ENCODE measurements at regions not wholly inside any gene's neighbourhood (a gene's known extent, or its start where the extent isn't known, plus 50 kb on each side); places are given as distances from the start of the nearest gene placed in this dataset.

GRCh38 chr2:124967325-124967724 lies 942.2 kb downstream of the CNTNAP5 start:
- DNase-seq (ENCODE audit: extremely low spot score): no peak
- no peak for TF ChIP-seq LEF1 (IDR thresholded peaks at IDR 0.05; ENCODE audit: borderline replicate concordance)
- no peak for TF ChIP-seq ZNF384 (IDR thresholded peaks at IDR 0.05)
- no peak for TF ChIP-seq L3MBTL2 (conservative IDR thresholded peaks at IDR 0.05)
- no peak for TF ChIP-seq PKNOX1 (IDR thresholded peaks at IDR 0.05)
- TF ChIP-seq ELF4 (IDR thresholded peaks at IDR 0.05): no peak
- no peak for TF ChIP-seq BHLHE40 (IDR thresholded peaks at IDR 0.05; ENCODE audit: borderline replicate concordance)
- TF ChIP-seq FOXM1 (IDR thresholded peaks at IDR 0.05; ENCODE audit: borderline replicate concordance): no peak
- TF ChIP-seq NFRKB (IDR thresholded peaks at IDR 0.05): no peak
- TF ChIP-seq FOXA1 (IDR thresholded peaks at IDR 0.05): no peak
- TF ChIP-seq SP1 (IDR thresholded peaks at IDR 0.05): no peak
- TF ChIP-seq ARNT (IDR thresholded peaks at IDR 0.05): no peak
- TF ChIP-seq TARDBP (IDR thresholded peaks at IDR 0.05): no peak
- ChIA-PET POLR2A (no interaction called here), CTCF (no interaction called here)

GRCh38 chr2:124970030-124970429 lies 944.9 kb downstream of the CNTNAP5 start:
- ChIA-PET POLR2A (no interaction called here), CTCF (no interaction called here)
- TF ChIP-seq CTBP1 (IDR thresholded peaks at IDR 0.05; ENCODE audit: borderline replicate concordance) (no peak), FOXM1 (IDR thresholded peaks at IDR 0.05; ENCODE audit: borderline replicate concordance) (no peak)
- DNase-seq (ENCODE audit: extremely low spot score): no peak

- ChIA-PET POLR2A (no interaction called here), CTCF (no interaction called here)
- TF ChIP-seq L3MBTL2 (conservative IDR thresholded peaks at IDR 0.05) (no peak), FOXM1 (IDR thresholded peaks at IDR 0.05; ENCODE audit: borderline replicate concordance) (no peak), ARNT (IDR thresholded peaks at IDR 0.05) (no peak), SUZ12 (IDR thresholded peaks at IDR 0.05) (no peak), FOXA1 (IDR thresholded peaks at IDR 0.05) (no peak), HDGF (IDR thresholded peaks at IDR 0.05; ENCODE audit: borderline replicate concordance) (no peak), TARDBP (IDR thresholded peaks at IDR 0.05) (no peak), NFRKB (IDR thresholded peaks at IDR 0.05) (no peak), CTBP1 (IDR thresholded peaks at IDR 0.05; ENCODE audit: borderline replicate concordance) (no peak), LEF1 (IDR thresholded peaks at IDR 0.05; ENCODE audit: borderline replicate concordance) (no peak), PKNOX1 (IDR thresholded peaks at IDR 0.05) (no peak), ZNF384 (IDR thresholded peaks at IDR 0.05) (no peak), SP1 (IDR thresholded peaks at IDR 0.05) (no peak), FOXK2 (IDR thresholded peaks at IDR 0.05) (no peak), BHLHE40 (IDR thresholded peaks at IDR 0.05; ENCODE audit: borderline replicate concordance) (no peak), ELF4 (IDR thresholded peaks at IDR 0.05) (no peak)
- no peak for DNase-seq (ENCODE audit: extremely low spot score)
Measured at GRCh38 chr2:124973396-124973795, 948.3 kb downstream of the CNTNAP5 start.

- CTCF ChIA-PET: interaction anchor here (0.8 kb wide), 1 partner anchor 32 kb away, joined by 3 read pairs; no protein-coding TSS in a partner anchor
- POLR2A ChIA-PET: no interaction called here
- no peak for DNase-seq (ENCODE audit: extremely low spot score)
- TF ChIP-seq ARNT (IDR thresholded peaks at IDR 0.05) (no peak), L3MBTL2 (conservative IDR thresholded peaks at IDR 0.05) (no peak), FOXA1 (IDR thresholded peaks at IDR 0.05) (no peak), FOXM1 (IDR thresholded peaks at IDR 0.05; ENCODE audit: borderline replicate concordance) (no peak), ZNF384 (IDR thresholded peaks at IDR 0.05) (no peak), TARDBP (IDR thresholded peaks at IDR 0.05) (no peak)
Measured at GRCh38 chr2:124975224-124975623, 950.1 kb downstream of the CNTNAP5 start.

GRCh38 chr2:124975648-124976047 lies 950.6 kb downstream of the CNTNAP5 start:
- ChIA-PET POLR2A (no interaction called here), CTCF (interaction anchor here (0.8 kb wide), 1 partner anchor 33 kb away, joined by 3 read pairs; no protein-coding TSS in a partner anchor)
- no peak for TF ChIP-seq ARNT (IDR thresholded peaks at IDR 0.05)
- TF ChIP-seq FOXA1 (IDR thresholded peaks at IDR 0.05): no peak
- TF ChIP-seq L3MBTL2 (conservative IDR thresholded peaks at IDR 0.05): no peak
- TF ChIP-seq PKNOX1 (IDR thresholded peaks at IDR 0.05): no peak
- no peak for TF ChIP-seq ELF4 (IDR thresholded peaks at IDR 0.05)
- no peak for TF ChIP-seq FOXK2 (IDR thresholded peaks at IDR 0.05)
- no peak for TF ChIP-seq LEF1 (IDR thresholded peaks at IDR 0.05; ENCODE audit: borderline replicate concordance)
- DNase-seq (ENCODE audit: extremely low spot score): no peak

GRCh38 chr2:124978597-124978996 lies 953.5 kb downstream of the CNTNAP5 start:
- no peak for DNase-seq (ENCODE audit: extremely low spot score)
- POLR2A ChIA-PET: no interaction called here

More at GRCh38 chr2:124978597-124978996, 953.5 kb downstream of the CNTNAP5 start:
- TF ChIP-seq CTBP1 (IDR thresholded peaks at IDR 0.05; ENCODE audit: borderline replicate concordance) (no peak), NFRKB (IDR thresholded peaks at IDR 0.05) (no peak), L3MBTL2 (conservative IDR thresholded peaks at IDR 0.05) (no peak), SP1 (IDR thresholded peaks at IDR 0.05) (no peak), TARDBP (IDR thresholded peaks at IDR 0.05) (no peak), FOXK2 (IDR thresholded peaks at IDR 0.05) (no peak), ZNF384 (IDR thresholded peaks at IDR 0.05) (no peak), LEF1 (IDR thresholded peaks at IDR 0.05; ENCODE audit: borderline replicate concordance) (no peak), BHLHE40 (IDR thresholded peaks at IDR 0.05; ENCODE audit: borderline replicate concordance) (no peak), FOXA1 (IDR thresholded peaks at IDR 0.05) (no peak), PKNOX1 (IDR thresholded peaks at IDR 0.05) (no peak)
- CTCF ChIA-PET: no interaction called here

Measured in HEK293T (cell line).